ENCODE measurements at regions not wholly inside any gene's neighbourhood (a gene's known extent, or its start where the extent isn't known, plus 50 kb on each side); places are given as distances from the start of the nearest gene placed in this dataset.

DNA sequence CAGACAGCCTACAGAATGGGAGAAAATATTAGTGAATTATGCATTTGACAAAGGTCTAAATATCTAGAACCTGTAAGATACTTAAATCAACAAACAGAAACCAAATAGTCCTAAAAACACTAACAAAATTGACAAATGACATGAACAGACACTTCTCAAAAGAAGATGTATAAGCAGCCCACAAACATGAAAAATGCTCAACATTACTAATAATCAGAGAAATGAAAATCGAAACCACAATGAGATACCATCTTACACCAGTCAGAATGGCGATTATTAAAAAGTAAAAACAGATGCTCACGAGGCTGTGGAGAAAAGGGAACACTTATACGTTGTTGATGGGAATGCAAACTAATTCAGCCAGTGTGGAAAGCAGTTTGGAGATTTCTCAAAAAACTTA is 1186.8 kb downstream of the DTWD2 start:
- TF ChIP-seq, protein P1, sequence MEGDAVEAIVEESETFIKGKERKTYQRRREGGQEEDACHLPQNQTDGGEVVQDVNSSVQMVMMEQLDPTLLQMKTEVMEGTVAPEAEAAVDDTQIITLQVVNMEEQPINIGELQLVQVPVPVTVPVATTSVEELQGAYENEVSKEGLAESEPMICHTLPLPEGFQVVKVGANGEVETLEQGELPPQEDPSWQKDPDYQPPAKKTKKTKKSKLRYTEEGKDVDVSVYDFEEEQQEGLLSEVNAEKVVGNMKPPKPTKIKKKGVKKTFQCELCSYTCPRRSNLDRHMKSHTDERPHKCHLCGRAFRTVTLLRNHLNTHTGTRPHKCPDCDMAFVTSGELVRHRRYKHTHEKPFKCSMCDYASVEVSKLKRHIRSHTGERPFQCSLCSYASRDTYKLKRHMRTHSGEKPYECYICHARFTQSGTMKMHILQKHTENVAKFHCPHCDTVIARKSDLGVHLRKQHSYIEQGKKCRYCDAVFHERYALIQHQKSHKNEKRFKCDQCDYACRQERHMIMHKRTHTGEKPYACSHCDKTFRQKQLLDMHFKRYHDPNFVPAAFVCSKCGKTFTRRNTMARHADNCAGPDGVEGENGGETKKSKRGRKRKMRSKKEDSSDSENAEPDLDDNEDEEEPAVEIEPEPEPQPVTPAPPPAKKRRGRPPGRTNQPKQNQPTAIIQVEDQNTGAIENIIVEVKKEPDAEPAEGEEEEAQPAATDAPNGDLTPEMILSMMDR (IDR thresholded peaks at IDR 0.05; ENCODE audit: low read depth, low read length, missing control alignments): no peak
- no peak for DNase-seq (ENCODE audit: low read depth)
- no peak overlapping the region for H3K4me3 ChIP-seq (ENCODE audit: low read depth, low read length)

DNA sequence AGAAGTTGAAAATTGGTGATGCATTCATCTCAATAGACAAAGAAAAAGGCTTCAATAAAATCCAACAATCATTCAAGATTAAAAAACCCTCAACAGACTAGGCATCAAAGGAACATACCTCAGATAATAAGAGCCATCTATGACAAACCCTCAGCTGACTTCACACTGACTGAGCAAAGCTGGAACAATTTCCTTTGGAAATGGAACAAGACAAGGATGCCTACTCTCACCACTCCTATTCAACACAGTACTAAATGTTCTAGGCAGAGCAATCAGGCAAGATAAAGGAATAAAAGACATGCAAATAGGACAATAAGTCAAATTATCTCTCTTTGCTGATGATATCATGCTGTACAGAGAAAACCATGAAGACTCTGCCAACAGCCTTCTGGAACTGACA is 1188.1 kb downstream of the DTWD2 start:
- TF ChIP-seq, protein P1 (IDR thresholded peaks at IDR 0.05; ENCODE audit: low read depth, low read length, missing control alignments): no peak
- no peak for DNase-seq (ENCODE audit: low read depth)
- no peak overlapping the region for H3K4me3 ChIP-seq (ENCODE audit: low read depth, low read length)

GRCh38 chr5:117794847-117795246 is 1193.5 kb downstream of the DTWD2 start:
- DNase-seq (ENCODE audit: low read depth): no peak

DNA sequence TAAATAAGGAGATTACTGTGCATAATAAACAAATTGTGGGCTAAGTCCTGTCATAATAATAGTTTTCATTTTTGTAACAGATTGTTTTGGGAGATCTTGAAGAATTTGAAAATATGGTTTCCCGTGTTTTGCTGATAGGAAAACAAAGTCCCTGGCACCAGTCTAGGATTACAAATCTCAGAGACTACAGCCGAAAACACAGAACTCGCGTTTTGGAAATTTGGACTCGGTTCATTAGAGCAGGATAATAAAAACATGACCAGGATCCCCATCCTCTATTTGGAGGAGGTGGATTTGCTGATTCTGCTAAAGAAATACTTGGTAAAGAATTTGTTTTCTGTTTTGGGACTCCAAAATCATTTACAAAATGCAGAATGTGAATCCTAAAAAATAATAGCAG is 1194.4 kb downstream of the DTWD2 start:
- no peak for DNase-seq (ENCODE audit: low read depth)
- no peak overlapping the region for H3K4me3 ChIP-seq (ENCODE audit: low read depth, low read length)
- TF ChIP-seq, protein P1 (IDR thresholded peaks at IDR 0.05; ENCODE audit: low read depth, low read length, missing control alignments): no peak

More at GRCh38 chr5:117794847-117795246, 1193.5 kb downstream of the DTWD2 start:
- no peak overlapping the region for H3K4me3 ChIP-seq (ENCODE audit: low read depth, low read length)
- TF ChIP-seq, protein P1 (IDR thresholded peaks at IDR 0.05; ENCODE audit: low read depth, low read length, missing control alignments): no peak

- TF ChIP-seq, protein P1 (IDR thresholded peaks at IDR 0.05; ENCODE audit: low read depth, low read length, missing control alignments): no peak
Observed at GRCh38 chr5:117792476-117792875, 1195.9 kb downstream of the DTWD2 start.

GRCh38 chr5:117788596-117788995 is 1199.8 kb downstream of the DTWD2 start:
- TF ChIP-seq, protein P1 (IDR thresholded peaks at IDR 0.05; ENCODE audit: low read depth, low read length, missing control alignments): no peak
- no peak for DNase-seq (ENCODE audit: low read depth)

More at GRCh38 chr5:117792476-117792875, 1195.9 kb downstream of the DTWD2 start:
- H3K4me3 ChIP-seq (ENCODE audit: low read depth, low read length): no peak overlapping the region
- no peak for DNase-seq (ENCODE audit: low read depth)

GRCh38 chr5:117779171-117779570 is 1204.5 kb upstream of the SEMA6A start:
- TF ChIP-seq, protein P1 (IDR thresholded peaks at IDR 0.05; ENCODE audit: low read depth, low read length, missing control alignments): no peak
- DNase-seq (ENCODE audit: low read depth): no peak
- no peak overlapping the region for H3K4me3 ChIP-seq (ENCODE audit: low read depth, low read length)

More at GRCh38 chr5:117788596-117788995, 1199.8 kb downstream of the DTWD2 start:
- H3K4me3 ChIP-seq (ENCODE audit: low read depth, low read length): no peak overlapping the region
